ENCODE measurements at regions not wholly inside any gene's neighbourhood (a gene's known extent, or its start where the extent isn't known, plus 50 kb on each side); places are given as distances from the start of the nearest gene placed in this dataset.
"Not testable (repeated sequence)": the region's sequence is repeated elsewhere in the genome, so short reads cannot be mapped to it uniquely, and the experiment has no call there.

DNA sequence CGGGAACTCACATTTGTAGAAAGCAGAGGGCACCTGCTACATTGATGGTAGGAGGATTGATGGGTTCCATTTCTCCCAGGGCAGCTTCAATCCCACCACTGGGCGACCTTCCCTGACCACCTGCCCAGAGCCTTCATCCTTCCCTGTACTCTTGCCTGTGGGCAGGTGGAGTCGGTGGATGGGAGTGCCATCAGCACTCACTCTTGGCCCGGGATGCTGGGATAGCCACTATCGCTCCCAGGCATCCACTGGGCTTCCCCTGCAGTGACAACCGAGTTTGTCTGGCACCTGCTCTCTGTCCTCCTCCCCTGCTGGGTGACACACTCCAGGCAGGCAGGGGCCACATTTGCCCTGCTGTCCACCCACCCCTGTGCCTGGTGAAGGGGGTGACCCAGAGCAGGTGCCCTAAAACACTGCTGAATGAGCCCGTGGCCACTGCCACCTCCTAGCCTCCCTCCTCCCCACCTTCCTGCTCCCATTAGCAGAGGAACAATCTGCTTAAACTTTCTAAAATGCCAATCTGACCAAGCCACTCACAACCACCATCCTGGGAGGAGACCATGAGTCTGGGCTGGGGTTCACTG is 604.7 kb downstream of the TBC1D22A start:
- in situ Hi-C loops (cut with HindIII; ENCODE audit: low sequenced_read_pairs): no loop called here

- in situ Hi-C loops (cut with HindIII; ENCODE audit: low sequenced_read_pairs): no loop called here
These were observed 603.7 kb downstream of the TBC1D22A start for GRCh38 chr22:47366026-47366767.

GRCh38 chr22:47361247-47361646 is 598.8 kb downstream of the TBC1D22A start:
- in situ Hi-C loops (cut with HindIII; ENCODE audit: low sequenced_read_pairs): no loop called here

- in situ Hi-C loops (cut with HindIII; ENCODE audit: low sequenced_read_pairs): no loop called here
These were observed 595.0 kb downstream of the TBC1D22A start for GRCh38 chr22:47357493-47357892.

DNA sequence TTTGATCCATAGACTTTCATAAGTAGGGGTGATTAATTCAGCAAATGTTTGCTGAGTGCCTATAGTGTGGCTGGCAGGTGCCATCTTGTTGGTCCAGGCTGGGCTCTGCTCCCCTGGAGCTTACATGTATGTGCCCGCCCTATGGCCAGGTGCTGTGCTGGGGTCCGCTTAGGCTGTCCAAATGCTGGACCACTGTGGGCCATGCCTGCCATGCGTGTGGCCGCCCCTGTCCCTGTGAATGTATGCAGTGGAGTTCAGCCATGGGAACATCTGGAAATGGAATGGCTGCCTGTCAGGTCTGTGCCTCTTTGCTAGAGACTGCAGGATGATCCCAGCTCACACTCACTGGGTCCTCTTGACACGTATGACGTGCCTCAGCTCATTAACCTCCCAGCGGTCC is 594.6 kb downstream of the TBC1D22A start:
- in situ Hi-C loops (cut with HindIII; ENCODE audit: low sequenced_read_pairs): no loop called here

DNA sequence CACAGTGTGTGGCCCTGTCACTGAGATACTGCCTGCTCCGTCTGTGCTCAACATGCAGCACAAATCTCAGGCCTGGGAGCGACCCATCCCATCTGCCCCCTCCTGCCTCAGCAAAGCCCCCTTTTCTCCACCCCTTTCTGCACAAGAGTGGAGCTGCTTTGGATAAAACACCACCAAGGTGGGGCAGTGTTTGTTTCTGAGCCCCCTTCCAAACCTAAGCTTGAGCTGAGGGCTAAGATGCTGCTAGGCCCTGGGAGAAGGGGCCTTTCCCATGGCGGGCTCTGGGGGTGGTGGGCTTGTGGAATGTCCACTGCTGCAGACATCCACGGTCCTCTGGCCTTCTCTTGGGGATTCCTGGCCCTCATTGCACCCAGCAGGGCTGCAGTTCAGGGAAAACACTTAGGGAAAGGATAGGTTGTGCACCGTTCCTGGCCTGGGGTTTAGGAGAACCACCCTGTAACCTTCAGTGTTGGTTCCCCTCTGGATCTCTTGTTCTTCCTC is 594.1 kb downstream of the TBC1D22A start:
- in situ Hi-C loops (cut with HindIII; ENCODE audit: low sequenced_read_pairs): no loop called here

DNA sequence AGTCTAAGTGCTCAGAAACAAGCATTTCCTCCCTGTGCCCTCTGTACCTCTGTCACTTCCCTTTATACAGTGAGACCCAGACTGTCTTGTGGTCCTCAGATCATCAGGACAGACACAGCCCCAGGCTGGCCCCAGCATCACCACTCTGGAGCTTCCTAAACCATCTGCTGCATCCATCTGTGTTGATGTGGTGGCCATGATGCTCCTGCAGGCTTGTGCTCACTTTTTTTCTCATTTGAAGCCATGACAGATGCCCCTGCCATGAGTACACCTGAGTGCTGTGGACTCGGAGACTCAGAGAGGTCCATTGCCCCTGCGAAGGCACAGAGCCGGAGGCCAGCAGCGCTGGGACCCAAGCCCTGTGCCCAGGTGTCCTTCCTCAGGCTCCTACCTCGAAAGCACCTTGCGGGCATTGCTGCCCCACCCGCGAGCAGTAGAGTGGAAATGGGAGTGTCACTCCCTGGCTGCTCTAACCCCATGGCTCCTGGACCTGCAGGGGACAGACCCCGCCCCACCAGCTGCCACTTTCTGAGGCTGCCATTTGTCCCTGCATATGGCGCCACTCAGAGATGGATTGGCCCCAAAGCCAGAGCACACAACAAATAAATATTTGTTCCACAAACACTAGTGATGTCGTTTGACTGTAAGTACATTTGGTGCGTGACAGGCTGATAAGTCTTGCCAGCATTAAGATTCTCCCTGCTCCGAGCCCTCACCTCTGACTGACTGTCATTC is 593.5 kb downstream of the TBC1D22A start:
- in situ Hi-C loops (cut with HindIII; ENCODE audit: low sequenced_read_pairs): no loop called here

- in situ Hi-C loops (cut with HindIII; ENCODE audit: low sequenced_read_pairs): no loop called here
These were observed 592.9 kb downstream of the TBC1D22A start for GRCh38 chr22:47355388-47355725.

DNA sequence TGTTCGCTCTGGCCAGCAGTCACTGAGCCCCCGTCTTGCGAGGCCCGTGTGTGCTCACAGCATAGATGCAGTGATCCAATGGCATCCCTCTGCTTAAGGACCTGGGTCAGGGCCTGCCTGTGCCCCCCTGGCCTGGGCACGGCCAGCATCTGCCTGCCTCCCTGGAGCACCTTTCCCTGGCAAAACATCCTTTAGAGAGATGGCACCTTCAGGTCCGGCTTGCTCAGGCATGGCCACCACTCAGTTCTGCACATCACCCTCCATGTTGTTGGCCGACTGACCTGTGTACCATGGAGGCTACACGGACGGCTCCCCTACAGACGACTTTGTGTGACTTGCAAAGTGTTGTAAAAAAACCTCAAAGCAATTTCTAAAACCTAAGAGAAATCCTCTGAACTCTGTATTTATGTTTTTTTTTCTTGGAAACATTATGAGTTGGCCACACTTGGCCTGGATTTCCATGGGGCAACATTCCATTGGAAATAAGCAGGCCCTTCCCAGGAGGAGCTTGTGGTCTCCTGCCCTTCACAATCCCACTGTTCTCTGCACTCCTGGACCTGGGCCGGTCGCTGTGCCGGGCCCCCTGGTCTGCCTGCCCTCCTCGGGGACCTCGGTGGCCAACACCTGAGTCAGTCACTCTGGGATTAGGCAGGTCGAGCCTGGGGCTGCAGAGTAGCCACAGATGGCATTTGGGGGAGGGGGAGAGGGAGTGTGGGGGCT is 592.4 kb downstream of the TBC1D22A start:
- in situ Hi-C loops (cut with HindIII; ENCODE audit: low sequenced_read_pairs): no loop called here

DNA sequence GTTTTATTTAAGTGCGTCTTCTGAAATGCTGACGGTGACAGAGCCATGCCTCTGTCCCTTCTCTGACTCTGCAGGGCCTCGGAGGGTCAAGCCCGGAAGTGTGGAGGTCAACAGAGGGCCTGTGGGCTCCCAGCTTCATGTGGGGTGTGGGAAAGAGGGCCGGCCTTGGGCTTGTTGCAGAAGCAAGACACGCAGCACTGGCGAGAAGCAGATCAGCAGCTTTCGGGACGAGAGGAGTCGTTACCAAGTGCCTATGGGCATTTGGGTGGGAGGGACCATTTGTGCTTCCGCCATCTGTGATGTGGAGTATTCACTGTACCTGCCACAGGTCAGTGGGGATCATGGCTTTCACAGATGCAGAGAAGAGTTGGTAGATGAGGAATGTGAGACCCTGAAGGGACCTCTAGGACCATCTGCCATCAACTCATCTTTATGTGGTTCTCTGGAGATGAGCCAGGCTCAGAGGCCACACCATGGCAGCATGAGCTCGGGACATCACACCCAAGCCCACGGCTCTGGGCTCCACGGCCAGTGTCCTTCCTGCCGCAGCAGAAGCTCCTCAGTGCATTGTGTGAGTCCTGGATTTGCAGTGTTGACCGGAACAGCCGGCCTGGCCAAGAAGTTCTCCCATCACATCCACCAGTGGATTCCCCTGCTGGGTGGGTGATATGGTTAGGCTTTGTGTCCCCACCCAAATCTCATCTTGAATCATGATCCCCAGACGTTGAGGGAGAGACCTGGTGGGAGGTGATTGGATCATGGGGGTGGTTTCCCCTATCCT is 590.7 kb downstream of the TBC1D22A start:
- in situ Hi-C loops (cut with HindIII; ENCODE audit: low sequenced_read_pairs): no loop called here

DNA sequence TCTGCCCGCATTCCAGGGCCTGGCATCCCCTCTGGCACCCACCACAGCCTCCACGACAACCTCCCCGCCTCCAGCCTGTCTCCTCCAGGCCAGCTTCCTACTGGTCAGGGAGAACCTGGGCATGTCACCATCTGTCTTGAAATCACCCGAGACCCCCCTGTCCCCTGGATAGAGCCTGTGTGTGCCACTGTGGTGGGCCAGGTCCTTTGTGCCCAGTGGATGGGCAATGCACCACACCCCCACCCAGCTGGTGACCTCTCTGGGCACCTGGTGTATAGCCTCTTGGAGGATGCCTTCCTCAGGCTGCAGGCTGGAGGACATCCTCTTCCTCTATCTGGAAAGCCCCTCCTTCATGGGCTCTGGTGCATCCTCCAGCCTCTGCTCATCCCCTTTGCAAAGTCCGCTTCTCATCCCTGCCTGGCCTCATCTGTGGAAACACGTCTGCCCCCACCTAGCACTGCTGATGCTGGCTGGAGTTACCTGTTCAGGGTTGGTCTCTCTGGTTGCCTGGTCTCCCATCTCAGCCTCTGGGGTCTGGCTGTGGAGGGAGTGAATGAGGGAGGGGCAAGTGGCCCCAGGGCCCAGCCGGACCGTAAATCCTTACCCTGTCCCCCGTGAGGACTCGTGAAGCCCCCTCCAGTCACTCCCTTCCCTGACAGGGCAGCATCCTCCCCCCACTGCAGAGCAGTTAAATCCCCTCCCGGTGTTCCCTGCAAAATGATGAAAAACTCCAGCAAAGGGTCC is 589.6 kb downstream of the TBC1D22A start:
- in situ Hi-C loops (cut with HindIII; ENCODE audit: low sequenced_read_pairs): no loop called here

- in situ Hi-C loops (cut with HindIII; ENCODE audit: low sequenced_read_pairs): not testable (repeated sequence)
These were observed 583.8 kb downstream of the TBC1D22A start for GRCh38 chr22:47346287-47346686.

DNA sequence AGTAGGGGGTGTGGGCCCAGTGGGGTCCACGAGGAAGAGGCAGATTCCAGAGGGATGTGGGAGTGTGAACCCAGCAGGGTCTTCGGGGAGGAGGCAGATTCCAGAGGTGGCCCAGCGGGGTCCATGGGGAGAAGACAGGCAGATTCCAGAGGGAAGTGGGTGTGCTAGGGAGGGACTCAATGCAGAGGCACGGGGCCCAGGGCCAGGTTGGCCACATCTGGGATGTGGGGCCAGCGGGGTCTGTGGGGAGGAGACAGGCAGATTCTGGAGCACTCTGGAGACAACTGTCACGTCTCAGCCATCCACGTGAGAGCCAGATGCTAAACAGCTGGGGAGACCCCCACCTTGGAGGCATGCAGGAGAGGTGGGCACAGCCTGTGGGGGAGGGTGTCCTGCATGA is 582.6 kb downstream of the TBC1D22A start:
- in situ Hi-C loops (cut with HindIII; ENCODE audit: low sequenced_read_pairs): no loop called here

- in situ Hi-C loops (cut with HindIII; ENCODE audit: low sequenced_read_pairs): no loop called here
These were observed 582.0 kb downstream of the TBC1D22A start for GRCh38 chr22:47344414-47344813.

DNA sequence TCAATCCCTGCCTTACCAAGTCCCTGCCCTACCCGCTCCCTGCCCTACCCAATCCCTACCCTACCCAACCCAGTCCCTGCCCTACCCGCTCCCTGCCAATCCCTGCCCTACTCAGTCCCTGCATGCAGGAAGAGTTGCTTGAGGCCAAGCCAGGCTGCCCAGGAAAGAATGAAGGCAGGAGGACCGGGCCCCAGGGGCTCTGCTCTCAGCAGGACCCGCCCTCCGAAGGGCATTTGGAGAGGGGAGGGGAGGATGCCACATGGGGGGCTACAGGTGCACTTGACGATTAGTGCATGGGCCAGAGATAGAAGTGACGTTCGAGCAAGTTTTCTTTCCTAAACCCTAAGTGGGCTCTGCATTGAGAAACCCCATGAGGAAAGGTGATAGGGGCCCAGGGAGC is 581.2 kb downstream of the TBC1D22A start:
- in situ Hi-C loops (cut with HindIII; ENCODE audit: low sequenced_read_pairs): no loop called here

DNA sequence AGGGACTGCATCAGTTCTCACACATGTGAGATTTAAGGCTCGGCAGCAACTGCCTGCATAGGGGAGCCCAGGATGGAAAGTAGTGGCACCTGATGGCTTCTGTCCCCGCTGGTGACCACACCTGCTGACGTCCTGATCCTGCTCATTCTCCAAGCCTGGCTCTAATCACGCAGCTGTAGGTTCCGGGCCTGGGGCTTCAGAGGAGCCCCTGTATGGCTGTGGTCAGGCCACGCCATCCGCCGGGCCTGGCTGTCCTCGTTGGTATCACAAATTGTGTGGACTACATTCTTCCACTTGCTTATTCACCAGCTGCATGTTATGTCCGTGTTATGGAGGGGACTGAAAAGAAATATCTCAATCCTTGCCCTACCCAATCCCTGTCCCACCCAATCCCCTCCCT is 580.0 kb downstream of the TBC1D22A start:
- in situ Hi-C loops (cut with HindIII; ENCODE audit: low sequenced_read_pairs): no loop called here

- in situ Hi-C loops (cut with HindIII; ENCODE audit: low sequenced_read_pairs): no loop called here
These were observed 579.0 kb downstream of the TBC1D22A start for GRCh38 chr22:47341464-47341863.

DNA sequence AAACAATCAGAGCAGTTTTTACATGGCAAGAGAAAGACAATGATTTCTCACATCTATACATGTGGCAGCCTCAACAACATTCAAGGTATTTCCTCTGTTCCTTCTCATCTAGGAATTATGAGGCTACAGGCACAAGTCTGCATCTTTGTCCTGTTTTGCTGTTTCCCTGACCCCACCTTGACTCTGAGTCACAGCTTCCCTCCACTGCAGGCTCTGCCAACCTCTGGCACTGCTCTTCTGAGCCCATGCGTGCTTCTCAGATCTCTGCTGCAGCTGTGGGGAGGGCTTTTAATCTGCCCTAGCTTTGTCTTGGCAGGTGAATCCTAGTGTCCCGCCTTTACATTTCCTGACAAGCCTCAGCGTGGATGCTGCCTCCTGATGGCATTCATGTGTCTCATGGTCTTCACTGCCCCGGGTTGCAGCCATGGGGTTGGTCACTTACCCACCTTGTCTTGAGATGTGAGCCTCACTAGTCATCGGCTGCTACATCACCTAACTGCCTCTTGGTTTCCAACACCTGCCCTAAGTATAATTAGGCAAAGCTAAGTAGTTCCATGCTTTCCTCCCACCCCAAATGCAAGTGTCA is 578.5 kb downstream of the TBC1D22A start:
- in situ Hi-C loops (cut with HindIII; ENCODE audit: low sequenced_read_pairs): no loop called here

GRCh38 chr22:47337161-47337621 is 574.7 kb downstream of the TBC1D22A start:
- in situ Hi-C loops (cut with HindIII; ENCODE audit: low sequenced_read_pairs): no loop called here

All from DLD1 (cell line).